Spleen (tissue), 7 donors: ENCODE measurements at regions not wholly inside any gene's neighbourhood (a gene's known extent, or its start where the extent isn't known, plus 50 kb on each side); places are given as distances from the start of the nearest gene placed in this dataset.

ENCODE experiments used
- POLR2A ChIP-seq, 3 donors: fragments of 450-650 bp; IDR thresholded peaks; one replicate each; pipeline ENCODE4 v1.5.1; 2017; ENCODE audit warnings: antibody characterized with exemption in 3 of 3, mild to moderate bottlenecking in 1 of 3
- POLR2AphosphoS5 ChIP-seq, 3 donors: sonication (generic); formaldehyde crosslinking; IDR thresholded peaks; one replicate each; pipeline ENCODE4 v1.5.1; 2017; ENCODE audit warnings: antibody characterized with exemption in 3 of 3
- TF ChIP-seq, protein P1 (sequence below), 11 experiments: fragments of 200-600 bp in 7 of 11; fragments of 450-650 bp in 4 of 11; sonication (generic) in 4 of 11; IDR thresholded peaks in 8 of 11; conservative IDR thresholded peaks in 3 of 11; 1 replicate in 7 of 11; 2 replicates in 4 of 11; pipeline versions ENCODE4 v1.4.0 to v1.8.0; 2016 to 2021; ENCODE audit warnings: antibody characterized with exemption in 11 of 11, inconsistent platforms in 4 of 11, mild to moderate bottlenecking in 1 of 11
- donor health status: DM: no; HTN: no; CAD: no; lungs with moderate emphysema.
- donor health status: DM: no; HTN: no; CAD: no.
- donor health status: DM: no; HTN: no; CAD: no.

DNA sequence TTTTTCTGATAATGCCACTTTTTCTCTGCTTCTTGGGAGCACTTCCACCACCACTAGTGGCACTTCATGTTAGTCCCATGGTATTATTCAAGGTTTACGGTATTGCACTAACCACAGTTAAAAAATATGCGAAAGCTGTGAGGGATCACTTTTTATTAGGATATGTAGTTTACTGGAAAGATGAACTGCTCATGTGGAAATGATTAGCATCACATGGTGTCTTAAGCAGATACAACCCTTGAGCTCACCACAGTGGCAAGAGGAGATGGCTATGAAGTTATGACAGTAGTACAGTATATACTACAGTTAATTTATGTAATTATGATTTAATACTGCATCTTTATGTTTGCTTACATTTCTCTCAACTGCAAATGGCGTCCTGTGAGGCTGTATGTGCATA, 134.5 kb upstream of the HMGN3 start:
- TF ChIP-seq, protein P1, sequence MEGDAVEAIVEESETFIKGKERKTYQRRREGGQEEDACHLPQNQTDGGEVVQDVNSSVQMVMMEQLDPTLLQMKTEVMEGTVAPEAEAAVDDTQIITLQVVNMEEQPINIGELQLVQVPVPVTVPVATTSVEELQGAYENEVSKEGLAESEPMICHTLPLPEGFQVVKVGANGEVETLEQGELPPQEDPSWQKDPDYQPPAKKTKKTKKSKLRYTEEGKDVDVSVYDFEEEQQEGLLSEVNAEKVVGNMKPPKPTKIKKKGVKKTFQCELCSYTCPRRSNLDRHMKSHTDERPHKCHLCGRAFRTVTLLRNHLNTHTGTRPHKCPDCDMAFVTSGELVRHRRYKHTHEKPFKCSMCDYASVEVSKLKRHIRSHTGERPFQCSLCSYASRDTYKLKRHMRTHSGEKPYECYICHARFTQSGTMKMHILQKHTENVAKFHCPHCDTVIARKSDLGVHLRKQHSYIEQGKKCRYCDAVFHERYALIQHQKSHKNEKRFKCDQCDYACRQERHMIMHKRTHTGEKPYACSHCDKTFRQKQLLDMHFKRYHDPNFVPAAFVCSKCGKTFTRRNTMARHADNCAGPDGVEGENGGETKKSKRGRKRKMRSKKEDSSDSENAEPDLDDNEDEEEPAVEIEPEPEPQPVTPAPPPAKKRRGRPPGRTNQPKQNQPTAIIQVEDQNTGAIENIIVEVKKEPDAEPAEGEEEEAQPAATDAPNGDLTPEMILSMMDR (IDR thresholded peaks at IDR 0.05 in 8 of 11, conservative IDR thresholded peaks at IDR 0.05 in 3 of 11) = no peak
- TF ChIP-seq POLR2A (IDR thresholded peaks at IDR 0.05) (no peak), POLR2AphosphoS5 (IDR thresholded peaks at IDR 0.05) (no peak)
